Thyroid gland (tissue), 4 donors: ENCODE measurements at regions not wholly inside any gene's neighbourhood (a gene's known extent, or its start where the extent isn't known, plus 50 kb on each side); places are given as distances from the start of the nearest gene placed in this dataset.
"Not testable (repeated sequence)": the region's sequence is repeated elsewhere in the genome, so short reads cannot be mapped to it uniquely, and the experiment has no call there.

Experiments
- DNase-seq, 2 donors: peaks; one replicate each; pipeline ENCODE4 v3.0.0-alpha.2; 2019
- H3K27ac ChIP-seq, 3 donors: fragments of 200-600 bp; sonication (generic); 1 replicate in 2 of 3; 2 replicates in 1 of 3; pipeline ENCODE4 v1.5.1; 2016 to 2019; ENCODE audit warnings: mild to moderate bottlenecking in 1 of 3, moderate library complexity in 1 of 3
- H3K27me3 ChIP-seq: fragments of 200-600 bp; sonication (generic); one replicate; pipeline ENCODE4 v1.5.1; 2019
- H3K36me3 ChIP-seq, 2 donors: fragments of 200-600 bp; sonication (generic); one replicate each; pipeline ENCODE4 v1.5.1; 2016 to 2019
- H3K4me1 ChIP-seq, 2 donors: fragments of 200-600 bp; sonication (generic); one replicate each; pipeline ENCODE4 v1.5.1; 2017 to 2019
- H3K4me3 ChIP-seq, 3 donors: fragments of 200-600 bp; sonication (generic); replicated peaks in 1 of 3; 1 replicate in 2 of 3; 2 replicates in 1 of 3; pipeline ENCODE4 v1.5.1; 2016; ENCODE audit warnings: mild to moderate bottlenecking in 1 of 3
- H3K9me3 ChIP-seq: fragments of 200-600 bp; sonication (generic); one replicate; pipeline ENCODE4 v1.5.1; 2017
- POLR2A ChIP-seq, 2 donors: fragments of 450-650 bp; IDR thresholded peaks; one replicate each; pipeline ENCODE4 v1.6.1; 2017; ENCODE audit warnings: antibody characterized with exemption in 2 of 2, mild to moderate bottlenecking in 2 of 2, moderate library complexity in 1 of 2
- WGBS, 2 donors: methylation state at CpG; one replicate each; pipeline ENCODE4 v1.1.5; 2017; 5-methylcytosine and 5-hydroxymethylcytosine counted together
- intact Hi-C: fragments of 100-400 bp; cut with DNase I; formaldehyde crosslinking; loops from one replicate; pipeline ENCODE4 v1.15.1; 2023
- TF ChIP-seq, protein P1 (sequence below), 6 experiments: fragments of 200-600 bp in 3 of 6; fragments of 450-650 bp in 3 of 6; sonication (generic) in 3 of 6; IDR thresholded peaks; one replicate each; pipeline ENCODE4 v1.5.1; 2016 to 2019; ENCODE audit warnings: antibody characterized with exemption in 6 of 6, mild to moderate bottlenecking in 2 of 6, inconsistent platforms in 1 of 6, moderate library complexity in 1 of 6

DNA sequence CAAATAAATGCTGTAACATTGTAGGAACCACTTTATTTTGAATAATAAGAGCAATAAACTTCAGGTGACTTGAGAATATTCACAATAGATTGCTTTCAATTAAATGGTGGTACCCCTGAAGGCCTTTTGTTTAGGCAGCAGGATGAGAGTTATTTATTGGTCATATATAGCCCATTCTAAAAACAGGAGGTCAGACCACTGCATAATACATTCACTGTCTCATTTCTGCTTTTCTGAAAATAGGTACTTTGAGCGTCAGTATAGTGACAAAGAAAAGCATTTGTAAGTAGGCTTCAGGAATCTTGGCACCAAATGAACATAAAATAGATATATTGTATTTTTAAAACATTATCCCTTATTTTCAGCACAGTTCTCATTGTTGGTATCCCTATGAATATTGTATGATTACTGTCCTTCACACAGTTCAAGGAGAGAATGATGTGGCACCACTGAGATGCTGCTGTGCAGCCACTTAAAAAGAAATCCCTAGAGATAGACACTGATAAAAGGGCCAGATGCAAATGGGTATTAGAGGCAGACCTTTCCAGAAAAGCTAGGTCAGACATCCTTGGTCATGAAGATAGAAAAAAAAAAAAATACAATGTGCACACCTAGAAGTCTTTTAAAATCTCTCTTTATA is 381.8 kb upstream of the ST8SIA4 start:
- Histone ChIP-seq H3K27me3 (no peaks in the 10 kb centered on the region), H3K4me3 (no peak overlapping the region), H3K27ac (no peak overlapping the region), H3K36me3 (no peaks in the 10 kb centered on the region), H3K9me3 (no peaks in the 10 kb centered on the region), H3K4me1 (no peaks in the 10 kb centered on the region)
- 92 to 97% methylated on average over 1 of the region's 1 CpG for WGBS, 2 donors
- no peak for TF ChIP-seq POLR2A (IDR thresholded peaks at IDR 0.05)
- TF ChIP-seq, protein P1, sequence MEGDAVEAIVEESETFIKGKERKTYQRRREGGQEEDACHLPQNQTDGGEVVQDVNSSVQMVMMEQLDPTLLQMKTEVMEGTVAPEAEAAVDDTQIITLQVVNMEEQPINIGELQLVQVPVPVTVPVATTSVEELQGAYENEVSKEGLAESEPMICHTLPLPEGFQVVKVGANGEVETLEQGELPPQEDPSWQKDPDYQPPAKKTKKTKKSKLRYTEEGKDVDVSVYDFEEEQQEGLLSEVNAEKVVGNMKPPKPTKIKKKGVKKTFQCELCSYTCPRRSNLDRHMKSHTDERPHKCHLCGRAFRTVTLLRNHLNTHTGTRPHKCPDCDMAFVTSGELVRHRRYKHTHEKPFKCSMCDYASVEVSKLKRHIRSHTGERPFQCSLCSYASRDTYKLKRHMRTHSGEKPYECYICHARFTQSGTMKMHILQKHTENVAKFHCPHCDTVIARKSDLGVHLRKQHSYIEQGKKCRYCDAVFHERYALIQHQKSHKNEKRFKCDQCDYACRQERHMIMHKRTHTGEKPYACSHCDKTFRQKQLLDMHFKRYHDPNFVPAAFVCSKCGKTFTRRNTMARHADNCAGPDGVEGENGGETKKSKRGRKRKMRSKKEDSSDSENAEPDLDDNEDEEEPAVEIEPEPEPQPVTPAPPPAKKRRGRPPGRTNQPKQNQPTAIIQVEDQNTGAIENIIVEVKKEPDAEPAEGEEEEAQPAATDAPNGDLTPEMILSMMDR (IDR thresholded peaks at IDR 0.05) = no peak
- intact Hi-C loops = no loop called here
- DNase-seq = no peak

GRCh38 chr5:101283938-101284337 is 380.9 kb upstream of the ST8SIA4 start:
- H3K27ac ChIP-seq, H3K4me3 ChIP-seq, H3K27me3 ChIP-seq, DNase-seq, H3K4me1 ChIP-seq, H3K9me3 ChIP-seq, intact Hi-C loops, H3K36me3 ChIP-seq: not testable (repeated sequence)
- whole genome bisulfite sequencing, 2 donors = 97% methylated on average over 3 of the region's 3 CpGs

- no peaks in the 10 kb centered on the region for H3K9me3 ChIP-seq
- no peak for TF ChIP-seq POLR2A (IDR thresholded peaks at IDR 0.05)
- TF ChIP-seq, protein P1 (IDR thresholded peaks at IDR 0.05) = no peak
- no peaks in the 10 kb centered on the region for H3K4me1 ChIP-seq
- no peaks in the 10 kb centered on the region for H3K36me3 ChIP-seq
- 88 to 90% methylated on average over 2 of the region's 2 CpGs for WGBS, 2 donors
- H3K4me3 ChIP-seq = no peak overlapping the region
- no peak for DNase-seq
- no peak overlapping the region for H3K27ac ChIP-seq
- intact Hi-C loops = no loop called here
- no peaks in the 10 kb centered on the region for H3K27me3 ChIP-seq
Measured at GRCh38 chr5:101278917-101279316, 375.8 kb upstream of the ST8SIA4 start.

DNA sequence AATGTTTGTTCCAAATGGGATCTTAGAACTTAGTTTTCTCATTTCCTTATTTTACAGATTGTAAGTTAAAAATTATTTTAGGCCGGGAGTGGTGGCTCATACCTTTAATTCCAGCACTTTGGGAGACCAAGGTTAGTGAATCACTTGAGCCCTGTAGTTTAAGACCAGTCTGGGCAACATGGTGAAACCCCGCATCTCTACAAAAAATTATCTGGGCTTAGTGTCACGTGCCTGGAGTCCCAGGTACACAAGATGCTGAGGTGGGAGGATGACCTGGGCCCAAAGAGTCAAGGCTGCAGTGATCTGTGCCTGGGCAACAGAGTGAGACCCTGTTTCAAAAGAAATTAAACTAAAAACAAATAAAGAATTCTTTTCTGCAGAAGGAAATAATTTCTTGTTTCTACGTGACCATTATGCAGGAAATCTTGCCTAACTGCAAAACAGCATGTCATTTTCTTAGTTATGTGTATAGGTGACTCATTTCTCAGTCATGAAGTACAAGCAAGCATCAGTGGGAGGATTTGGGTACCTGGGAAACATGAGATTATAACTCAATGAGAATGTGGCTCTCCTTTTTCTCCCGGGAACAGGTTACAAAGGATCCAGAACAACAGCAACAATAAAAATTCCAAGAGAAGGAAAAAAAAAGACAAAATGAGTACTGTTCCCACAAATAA is 375.1 kb upstream of the ST8SIA4 start:
- H3K4me1 ChIP-seq = no peaks in the 10 kb centered on the region
- no peak for DNase-seq
- no peaks in the 10 kb centered on the region for H3K27me3 ChIP-seq
- H3K27ac ChIP-seq = no peak overlapping the region
- TF ChIP-seq, protein P1 (IDR thresholded peaks at IDR 0.05) = no peak
- TF ChIP-seq POLR2A (IDR thresholded peaks at IDR 0.05) = no peak
- intact Hi-C loops = no loop called here
- no peak overlapping the region for H3K4me3 ChIP-seq
- no peaks in the 10 kb centered on the region for H3K9me3 ChIP-seq
- 87% methylated on average over 5 of the region's 5 CpGs for WGBS, 2 donors
- H3K36me3 ChIP-seq = no peaks in the 10 kb centered on the region

DNA sequence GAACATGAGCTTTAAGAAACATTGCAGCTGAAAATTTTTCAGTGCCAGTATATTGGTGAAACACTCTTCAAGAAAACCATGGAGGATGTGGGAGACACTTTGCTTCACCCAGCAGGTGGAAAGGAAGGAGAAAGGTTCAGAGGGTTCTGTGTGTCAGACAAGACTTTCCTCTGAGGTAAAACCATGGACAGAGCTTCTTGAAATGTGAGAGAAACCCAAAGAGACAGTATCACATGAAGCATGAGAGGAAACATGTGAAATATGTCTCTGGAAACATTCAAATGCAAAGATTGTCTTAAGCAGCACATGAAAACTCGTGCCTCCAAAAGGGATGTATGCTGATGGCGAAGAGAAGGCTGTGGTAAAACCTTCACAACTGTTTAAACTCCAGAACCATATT is 368.9 kb upstream of the ST8SIA4 start:
- intact Hi-C loops = no loop called here
- no peak for DNase-seq
- no peaks in the 10 kb centered on the region for H3K4me1 ChIP-seq
- H3K4me3 ChIP-seq = no peak overlapping the region
- no peaks in the 10 kb centered on the region for H3K36me3 ChIP-seq
- TF ChIP-seq, protein P1 (IDR thresholded peaks at IDR 0.05) = no peak
- TF ChIP-seq POLR2A (IDR thresholded peaks at IDR 0.05) = no peak
- 82 to 87% methylated on average over 2 of the region's 2 CpGs for WGBS, 2 donors
- H3K27me3 ChIP-seq = no peaks in the 10 kb centered on the region
- no peak overlapping the region for H3K27ac ChIP-seq
- no peaks in the 10 kb centered on the region for H3K9me3 ChIP-seq
